ENCODE measurements at regions not wholly inside any gene's neighbourhood (a gene's known extent, or its start where the extent isn't known, plus 50 kb on each side); places are given as distances from the start of the nearest gene placed in this dataset.

GRCh38 chr11:33452836-33453624 is 195.8 kb downstream of the HIPK3 start:
- no peak overlapping the region for H3K27ac ChIP-seq
- peaks cover 0 to 10% (median 0%) of the 10 kb centered on the region in 7 donors for H3K27me3 ChIP-seq
- no peaks in the 10 kb centered on the region for H3K4me1 ChIP-seq
- intact Hi-C loops (cut with DNase I), result no loop called here
- H3K9me3 ChIP-seq, result no peaks in the 10 kb centered on the region
- DNase-seq, result no peak
- no peak for ATAC-seq
- TF ChIP-seq CTCF (IDR thresholded peaks at IDR 0.05), result no peak
- H3K4me3 ChIP-seq, result no peak overlapping the region
- WGBS, 2 donors, result 77 to 80% methylated on average over 3 of the region's 3 CpGs
- no peaks in the 10 kb centered on the region for H3K36me3 ChIP-seq

- 77 to 81% methylated on average over 2 of the region's 2 CpGs for WGBS, 2 donors
- H3K9me3 ChIP-seq, result no peaks in the 10 kb centered on the region
- no peak for ATAC-seq
- no peak for TF ChIP-seq CTCF (IDR thresholded peaks at IDR 0.05)
- no peaks in the 10 kb centered on the region for H3K4me1 ChIP-seq
- no peak for DNase-seq
- no peaks in the 10 kb centered on the region for H3K36me3 ChIP-seq
- no peak overlapping the region for H3K27ac ChIP-seq
- peaks cover 0 to 10% (median 0%) of the 10 kb centered on the region in 7 donors for H3K27me3 ChIP-seq
- intact Hi-C loops (cut with DNase I), result no loop called here
- H3K4me3 ChIP-seq, result no peak overlapping the region
Measured at GRCh38 chr11:33451364-33451763, 194.2 kb downstream of the HIPK3 start.

GRCh38 chr11:33449798-33450197 is 192.6 kb downstream of the HIPK3 start:
- no peak for ATAC-seq
- intact Hi-C loops (cut with DNase I), result no loop called here
- TF ChIP-seq CTCF (IDR thresholded peaks at IDR 0.05), result no peak
- Histone ChIP-seq H3K9me3 (no peaks in the 10 kb centered on the region), H3K27me3 (peaks cover 0 to 7% (median 0%) of the 10 kb centered on the region in 7 donors), H3K4me1 (peaks cover 0 to 12% (median 0%) of the 10 kb centered on the region in 9 donors), H3K36me3 (no peaks in the 10 kb centered on the region), H3K27ac (no peak overlapping the region), H3K4me3 (no peak overlapping the region)
- 89 to 91% methylated on average over 3 of the region's 3 CpGs for WGBS, 2 donors
- no peak for DNase-seq

GRCh38 chr11:33448461-33449130 is 191.4 kb downstream of the HIPK3 start:
- TF ChIP-seq CTCF (IDR thresholded peaks at IDR 0.05), result no peak
- peaks cover 0 to 7% (median 0%) of the 10 kb centered on the region in 7 donors for H3K27me3 ChIP-seq
- no peak for ATAC-seq
- intact Hi-C loops (cut with DNase I), result no loop called here
- no peak for DNase-seq
- H3K27ac ChIP-seq, result no peak overlapping the region
- no peak overlapping the region for H3K4me3 ChIP-seq
- 64 to 72% methylated on average over 5 of the region's 5 CpGs for WGBS, 2 donors
- peaks cover 0 to 12% (median 0%) of the 10 kb centered on the region in 9 donors for H3K4me1 ChIP-seq
- H3K36me3 ChIP-seq, result no peaks in the 10 kb centered on the region
- no peaks in the 10 kb centered on the region for H3K9me3 ChIP-seq
